AG04449 (cell line): ENCODE measurements at regions not wholly inside any gene's neighbourhood (a gene's known extent, or its start where the extent isn't known, plus 50 kb on each side); places are given as distances from the start of the nearest gene placed in this dataset.

Experiments used
- CTCF ChIA-PET: fragments of 350-600 bp; formaldehyde crosslinking; extraction: SDS; loops from one replicate; lab custom pipeline; 2021; ENCODE audit warnings: antibody characterized with exemption; lab: Yijun Ruan, JAX
- POLR2A ChIA-PET: fragments of 400-600, 350-600 bp; formaldehyde crosslinking; extraction: SDS; loops from one replicate; lab custom pipeline; 2020; ENCODE audit warnings: antibody characterized with exemption, inconsistent platforms; lab: Yijun Ruan, JAX
- DNase-seq: peaks from one replicate; pipeline ENCODE4 v3.0.0-alpha.2; 2010; ENCODE audit warnings: low read depth, low spot score
- H3K4me3 ChIP-seq: 2 replicates; pipeline ENCODE4 v1.5.1; 2011; ENCODE audit warnings: low read depth, mild to moderate bottlenecking, control low read depth, low read length
- CTCF ChIP-seq: IDR thresholded peaks from one replicate; pipeline ENCODE4 v1.5.1; 2011; ENCODE audit warnings: mild to moderate bottlenecking, moderate library complexity, low read length, control low read depth, inconsistent platforms; ENCODE audit not compliant: insufficient read depth; ENCODE audit errors: missing control alignments

- CTCF ChIA-PET = interaction anchor here (1.0 to 1.5 kb wide), 3 partner anchors 10 to 191 kb away, joined by 3 to 6 read pairs (median 3); no protein-coding TSS in a partner anchor
- POLR2A ChIA-PET = no interaction called here
These were observed 213.4 kb upstream of the ARSJ start for GRCh38 chr4:114192854-114193253.

GRCh38 chr4:114193624-114194399 is 214.4 kb upstream of the ARSJ start:
- no peak for TF ChIP-seq CTCF
- H3K4me3 ChIP-seq = no peak overlapping the region
- DNase-seq = no peak
- ChIA-PET CTCF (interaction anchor here (1.0 to 1.5 kb wide), 2 partner anchors 13 to 190 kb away, joined by 3 to 6 read pairs; no protein-coding TSS in a partner anchor), POLR2A (no interaction called here)

More at GRCh38 chr4:114192854-114193253, 213.4 kb upstream of the ARSJ start:
- no peak for DNase-seq
- no peak for TF ChIP-seq CTCF
- no peak overlapping the region for H3K4me3 ChIP-seq

- ChIA-PET CTCF (interaction anchor here (0.9 kb wide), 1 partner anchor 17 kb away, joined by 3 read pairs; no protein-coding TSS in a partner anchor), POLR2A (no interaction called here)
- no peak for DNase-seq
- no peak overlapping the region for H3K4me3 ChIP-seq
- TF ChIP-seq CTCF = no peak
These were observed 217.2 kb upstream of the ARSJ start for GRCh38 chr4:114196606-114197005.

GRCh38 chr4:114200026-114200425 is 220.6 kb upstream of the ARSJ start:
- ChIA-PET CTCF (no interaction called here), POLR2A (no interaction called here)
- DNase-seq = no peak
- no peak overlapping the region for H3K4me3 ChIP-seq
- no peak for TF ChIP-seq CTCF

GRCh38 chr4:114205261-114205660 is 225.8 kb upstream of the ARSJ start:
- CTCF ChIA-PET = no interaction called here
- no peak for DNase-seq
- no peak for TF ChIP-seq CTCF
- no peak overlapping the region for H3K4me3 ChIP-seq
- POLR2A ChIA-PET = no interaction called here

- POLR2A ChIA-PET = no interaction called here
- no peak for TF ChIP-seq CTCF
- CTCF ChIA-PET = interaction anchor here (0.9 to 1.7 kb wide), 3 partner anchors 169 to 256 kb away, joined by 3 to 10 read pairs (median 3); no protein-coding TSS in a partner anchor
- peak; percentile 7 for DNase-seq
- no peak overlapping the region for H3K4me3 ChIP-seq
These were observed 229.2 kb upstream of the ARSJ start for GRCh38 chr4:114208574-114209151.
